ENCODE measurements at regions not wholly inside any gene's neighbourhood (a gene's known extent, or its start where the extent isn't known, plus 50 kb on each side); places are given as distances from the start of the nearest gene placed in this dataset.

DNA sequence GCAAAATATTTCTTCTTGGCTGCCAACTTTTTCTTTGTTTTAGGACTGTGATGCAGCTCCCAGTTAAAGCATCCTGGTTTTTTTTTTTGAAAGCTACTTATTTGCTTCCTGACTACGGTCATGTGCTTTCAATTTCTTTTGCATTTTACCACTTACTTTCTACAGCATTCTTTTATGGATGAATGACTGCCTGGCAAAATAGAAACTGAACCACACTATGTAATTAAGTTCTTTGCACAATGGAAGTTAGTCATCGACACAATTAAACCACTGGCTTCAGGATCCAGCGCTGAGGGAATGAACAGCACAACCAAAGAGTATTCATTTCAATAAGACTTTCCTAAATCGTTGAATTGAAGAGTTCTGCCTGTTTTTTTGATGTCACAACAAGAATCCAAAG, 82.2 kb upstream of the EPHA3 start:
- H3K27ac Mint-ChIP-seq = no peak overlapping the region
- Histone ChIP-seq H3K4me1 (ENCODE audit: insufficient read depth) (no peaks in the 10 kb centered on the region), H3K9me2 (ENCODE audit: insufficient read depth) (no peaks in the 10 kb centered on the region), H3K27me3 (ENCODE audit: insufficient read depth) (no peaks in the 10 kb centered on the region), H3K4me2 (no peak overlapping the region), H3K27ac (ENCODE audit: low read depth) (no peak overlapping the region), H3F3A (replicated peaks; ENCODE audit: low read depth) (no peaks in the 10 kb centered on the region), H4K20me1 (replicated peaks; ENCODE audit: insufficient read depth) (no peaks in the 10 kb centered on the region), H3K4me3 (no peak overlapping the region), H2AFZ (peak overlapping the region; percentile 69; the same call in 1 of the 2 replicates), H3K79me2 (replicated peaks; ENCODE audit: insufficient read depth) (no peaks in the 10 kb centered on the region), H3K36me3 (ENCODE audit: insufficient read depth) (no peaks in the 10 kb centered on the region)
- no peaks in the 10 kb centered on the region for H3K9me3 Mint-ChIP-seq
- no peaks in the 10 kb centered on the region for H3K36me3 Mint-ChIP-seq (ENCODE audit: low read depth)
- no peak overlapping the region for H3K4me3 Mint-ChIP-seq
- H3K4me1 Mint-ChIP-seq = no peaks in the 10 kb centered on the region
- no peaks in the 10 kb centered on the region for H3K27me3 Mint-ChIP-seq (ENCODE audit: insufficient read depth, low read depth, poor library complexity)
- ATAC-seq = no peak
- TF ChIP-seq ZNF331 (CRISPR knock-in tag; IDR thresholded peaks at IDR 0.05; ENCODE audit: low read depth) (no peak), ZNF114 (CRISPR knock-in tag; IDR thresholded peaks at IDR 0.05) (no peak), EZH2 (IDR thresholded peaks at IDR 0.05; ENCODE audit: low read depth, unreplicated experiment) (no peak), POLR2AphosphoS5 (IDR thresholded peaks at IDR 0.05; ENCODE audit: low read depth) (no peak), NANOG (IDR thresholded peaks at IDR 0.05; ENCODE audit: borderline replicate concordance) (no peak), JUNB (IDR thresholded peaks at IDR 0.05; ENCODE audit: unreplicated experiment) (no peak), STAT1 (IDR thresholded peaks at IDR 0.05; ENCODE audit: unreplicated experiment) (no peak), EZH2phosphoT487 (IDR thresholded peaks at IDR 0.05; ENCODE audit: unreplicated experiment) (no peak), CREB1 (CRISPR knock-in tag; IDR thresholded peaks at IDR 0.05; ENCODE audit: low read depth) (no peak)
- TF ChIP-seq, protein P1, sequence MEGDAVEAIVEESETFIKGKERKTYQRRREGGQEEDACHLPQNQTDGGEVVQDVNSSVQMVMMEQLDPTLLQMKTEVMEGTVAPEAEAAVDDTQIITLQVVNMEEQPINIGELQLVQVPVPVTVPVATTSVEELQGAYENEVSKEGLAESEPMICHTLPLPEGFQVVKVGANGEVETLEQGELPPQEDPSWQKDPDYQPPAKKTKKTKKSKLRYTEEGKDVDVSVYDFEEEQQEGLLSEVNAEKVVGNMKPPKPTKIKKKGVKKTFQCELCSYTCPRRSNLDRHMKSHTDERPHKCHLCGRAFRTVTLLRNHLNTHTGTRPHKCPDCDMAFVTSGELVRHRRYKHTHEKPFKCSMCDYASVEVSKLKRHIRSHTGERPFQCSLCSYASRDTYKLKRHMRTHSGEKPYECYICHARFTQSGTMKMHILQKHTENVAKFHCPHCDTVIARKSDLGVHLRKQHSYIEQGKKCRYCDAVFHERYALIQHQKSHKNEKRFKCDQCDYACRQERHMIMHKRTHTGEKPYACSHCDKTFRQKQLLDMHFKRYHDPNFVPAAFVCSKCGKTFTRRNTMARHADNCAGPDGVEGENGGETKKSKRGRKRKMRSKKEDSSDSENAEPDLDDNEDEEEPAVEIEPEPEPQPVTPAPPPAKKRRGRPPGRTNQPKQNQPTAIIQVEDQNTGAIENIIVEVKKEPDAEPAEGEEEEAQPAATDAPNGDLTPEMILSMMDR (conservative IDR thresholded peaks at IDR 0.05; ENCODE audit: low read depth in 2 of 2) = no peak
- TF ChIP-seq, protein P2, sequence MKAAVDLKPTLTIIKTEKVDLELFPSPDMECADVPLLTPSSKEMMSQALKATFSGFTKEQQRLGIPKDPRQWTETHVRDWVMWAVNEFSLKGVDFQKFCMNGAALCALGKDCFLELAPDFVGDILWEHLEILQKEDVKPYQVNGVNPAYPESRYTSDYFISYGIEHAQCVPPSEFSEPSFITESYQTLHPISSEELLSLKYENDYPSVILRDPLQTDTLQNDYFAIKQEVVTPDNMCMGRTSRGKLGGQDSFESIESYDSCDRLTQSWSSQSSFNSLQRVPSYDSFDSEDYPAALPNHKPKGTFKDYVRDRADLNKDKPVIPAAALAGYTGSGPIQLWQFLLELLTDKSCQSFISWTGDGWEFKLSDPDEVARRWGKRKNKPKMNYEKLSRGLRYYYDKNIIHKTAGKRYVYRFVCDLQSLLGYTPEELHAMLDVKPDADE (IDR thresholded peaks at IDR 0.05) = no peak
- TF ChIP-seq, protein P3, sequence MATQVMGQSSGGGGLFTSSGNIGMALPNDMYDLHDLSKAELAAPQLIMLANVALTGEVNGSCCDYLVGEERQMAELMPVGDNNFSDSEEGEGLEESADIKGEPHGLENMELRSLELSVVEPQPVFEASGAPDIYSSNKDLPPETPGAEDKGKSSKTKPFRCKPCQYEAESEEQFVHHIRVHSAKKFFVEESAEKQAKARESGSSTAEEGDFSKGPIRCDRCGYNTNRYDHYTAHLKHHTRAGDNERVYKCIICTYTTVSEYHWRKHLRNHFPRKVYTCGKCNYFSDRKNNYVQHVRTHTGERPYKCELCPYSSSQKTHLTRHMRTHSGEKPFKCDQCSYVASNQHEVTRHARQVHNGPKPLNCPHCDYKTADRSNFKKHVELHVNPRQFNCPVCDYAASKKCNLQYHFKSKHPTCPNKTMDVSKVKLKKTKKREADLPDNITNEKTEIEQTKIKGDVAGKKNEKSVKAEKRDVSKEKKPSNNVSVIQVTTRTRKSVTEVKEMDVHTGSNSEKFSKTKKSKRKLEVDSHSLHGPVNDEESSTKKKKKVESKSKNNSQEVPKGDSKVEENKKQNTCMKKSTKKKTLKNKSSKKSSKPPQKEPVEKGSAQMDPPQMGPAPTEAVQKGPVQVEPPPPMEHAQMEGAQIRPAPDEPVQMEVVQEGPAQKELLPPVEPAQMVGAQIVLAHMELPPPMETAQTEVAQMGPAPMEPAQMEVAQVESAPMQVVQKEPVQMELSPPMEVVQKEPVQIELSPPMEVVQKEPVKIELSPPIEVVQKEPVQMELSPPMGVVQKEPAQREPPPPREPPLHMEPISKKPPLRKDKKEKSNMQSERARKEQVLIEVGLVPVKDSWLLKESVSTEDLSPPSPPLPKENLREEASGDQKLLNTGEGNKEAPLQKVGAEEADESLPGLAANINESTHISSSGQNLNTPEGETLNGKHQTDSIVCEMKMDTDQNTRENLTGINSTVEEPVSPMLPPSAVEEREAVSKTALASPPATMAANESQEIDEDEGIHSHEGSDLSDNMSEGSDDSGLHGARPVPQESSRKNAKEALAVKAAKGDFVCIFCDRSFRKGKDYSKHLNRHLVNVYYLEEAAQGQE (IDR thresholded peaks at IDR 0.05; ENCODE audit: unreplicated experiment) = no peak
- TF ChIP-seq, protein P4, sequence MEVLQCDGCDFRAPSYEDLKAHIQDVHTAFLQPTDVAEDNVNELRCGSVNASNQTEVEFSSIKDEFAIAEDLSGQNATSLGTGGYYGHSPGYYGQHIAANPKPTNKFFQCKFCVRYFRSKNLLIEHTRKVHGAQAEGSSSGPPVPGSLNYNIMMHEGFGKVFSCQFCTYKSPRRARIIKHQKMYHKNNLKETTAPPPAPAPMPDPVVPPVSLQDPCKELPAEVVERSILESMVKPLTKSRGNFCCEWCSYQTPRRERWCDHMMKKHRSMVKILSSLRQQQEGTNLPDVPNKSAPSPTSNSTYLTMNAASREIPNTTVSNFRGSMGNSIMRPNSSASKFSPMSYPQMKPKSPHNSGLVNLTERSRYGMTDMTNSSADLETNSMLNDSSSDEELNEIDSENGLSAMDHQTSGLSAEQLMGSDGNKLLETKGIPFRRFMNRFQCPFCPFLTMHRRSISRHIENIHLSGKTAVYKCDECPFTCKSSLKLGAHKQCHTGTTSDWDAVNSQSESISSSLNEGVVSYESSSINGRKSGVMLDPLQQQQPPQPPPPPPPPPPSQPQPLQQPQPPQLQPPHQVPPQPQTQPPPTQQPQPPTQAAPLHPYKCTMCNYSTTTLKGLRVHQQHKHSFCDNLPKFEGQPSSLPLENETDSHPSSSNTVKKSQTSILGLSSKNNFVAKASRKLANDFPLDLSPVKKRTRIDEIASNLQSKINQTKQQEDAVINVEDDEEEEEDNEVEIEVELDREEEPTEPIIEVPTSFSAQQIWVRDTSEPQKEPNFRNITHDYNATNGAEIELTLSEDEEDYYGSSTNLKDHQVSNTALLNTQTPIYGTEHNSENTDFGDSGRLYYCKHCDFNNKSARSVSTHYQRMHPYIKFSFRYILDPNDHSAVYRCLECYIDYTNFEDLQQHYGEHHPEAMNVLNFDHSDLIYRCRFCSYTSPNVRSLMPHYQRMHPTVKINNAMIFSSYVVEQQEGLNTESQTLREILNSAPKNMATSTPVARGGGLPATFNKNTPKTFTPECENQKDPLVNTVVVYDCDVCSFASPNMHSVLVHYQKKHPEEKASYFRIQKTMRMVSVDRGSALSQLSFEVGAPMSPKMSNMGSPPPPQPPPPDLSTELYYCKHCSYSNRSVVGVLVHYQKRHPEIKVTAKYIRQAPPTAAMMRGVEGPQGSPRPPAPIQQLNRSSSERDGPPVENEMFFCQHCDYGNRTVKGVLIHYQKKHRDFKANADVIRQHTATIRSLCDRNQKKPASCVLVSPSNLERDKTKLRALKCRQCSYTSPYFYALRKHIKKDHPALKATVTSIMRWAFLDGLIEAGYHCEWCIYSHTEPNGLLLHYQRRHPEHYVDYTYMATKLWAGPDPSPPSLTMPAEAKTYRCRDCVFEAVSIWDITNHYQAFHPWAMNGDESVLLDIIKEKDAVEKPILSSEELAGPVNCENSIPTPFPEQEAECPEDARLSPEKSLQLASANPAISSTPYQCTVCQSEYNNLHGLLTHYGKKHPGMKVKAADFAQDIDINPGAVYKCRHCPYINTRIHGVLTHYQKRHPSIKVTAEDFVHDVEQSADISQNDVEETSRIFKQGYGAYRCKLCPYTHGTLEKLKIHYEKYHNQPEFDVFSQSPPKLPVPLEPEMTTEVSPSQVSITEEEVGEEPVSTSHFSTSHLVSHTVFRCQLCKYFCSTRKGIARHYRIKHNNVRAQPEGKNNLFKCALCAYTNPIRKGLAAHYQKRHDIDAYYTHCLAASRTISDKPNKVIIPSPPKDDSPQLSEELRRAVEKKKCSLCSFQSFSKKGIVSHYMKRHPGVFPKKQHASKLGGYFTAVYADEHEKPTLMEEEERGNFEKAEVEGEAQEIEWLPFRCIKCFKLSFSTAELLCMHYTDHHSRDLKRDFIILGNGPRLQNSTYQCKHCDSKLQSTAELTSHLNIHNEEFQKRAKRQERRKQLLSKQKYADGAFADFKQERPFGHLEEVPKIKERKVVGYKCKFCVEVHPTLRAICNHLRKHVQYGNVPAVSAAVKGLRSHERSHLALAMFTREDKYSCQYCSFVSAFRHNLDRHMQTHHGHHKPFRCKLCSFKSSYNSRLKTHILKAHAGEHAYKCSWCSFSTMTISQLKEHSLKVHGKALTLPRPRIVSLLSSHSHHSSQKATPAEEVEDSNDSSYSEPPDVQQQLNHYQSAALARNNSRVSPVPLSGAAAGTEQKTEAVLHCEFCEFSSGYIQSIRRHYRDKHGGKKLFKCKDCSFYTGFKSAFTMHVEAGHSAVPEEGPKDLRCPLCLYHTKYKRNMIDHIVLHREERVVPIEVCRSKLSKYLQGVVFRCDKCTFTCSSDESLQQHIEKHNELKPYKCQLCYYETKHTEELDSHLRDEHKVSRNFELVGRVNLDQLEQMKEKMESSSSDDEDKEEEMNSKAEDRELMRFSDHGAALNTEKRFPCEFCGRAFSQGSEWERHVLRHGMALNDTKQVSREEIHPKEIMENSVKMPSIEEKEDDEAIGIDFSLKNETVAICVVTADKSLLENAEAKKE (CRISPR knock-in tag; IDR thresholded peaks at IDR 0.05) = no peak
- DNase-seq (ENCODE audit: low spot score) = no peak

All from GM23338 (cell line).